ENCODE measurements at regions not wholly inside any gene's neighbourhood (a gene's known extent, or its start where the extent isn't known, plus 50 kb on each side); places are given as distances from the start of the nearest gene placed in this dataset.

GRCh38 chr15:72919936-72920465, 132.3 kb upstream of the NEO1 start:
- DNase-seq (ENCODE audit: low spot score): no peak

GRCh38 chr15:72916897-72917296, 133.3 kb upstream of the ADPGK start:
- DNase-seq (ENCODE audit: low spot score): no peak

- DNase-seq (ENCODE audit: low spot score): no peak
Measured at GRCh38 chr15:72916378-72916777, 132.8 kb upstream of the ADPGK start.

GRCh38 chr15:72915843-72916242, 132.3 kb upstream of the ADPGK start:
- no peak for DNase-seq (ENCODE audit: low spot score)

GRCh38 chr15:72912996-72913395, 129.4 kb upstream of the ADPGK start:
- no peak for DNase-seq (ENCODE audit: low spot score)

- no peak for DNase-seq (ENCODE audit: low spot score)
Measured at GRCh38 chr15:72912121-72912520, 128.6 kb upstream of the ADPGK start.

- DNase-seq (ENCODE audit: low spot score): no peak
Measured at GRCh38 chr15:72911626-72912025, 128.1 kb upstream of the ADPGK start.

GRCh38 chr15:72908713-72909112, 125.2 kb upstream of the ADPGK start:
- DNase-seq (ENCODE audit: low spot score): no peak

- DNase-seq (ENCODE audit: low spot score): no peak
Measured at GRCh38 chr15:72907733-72908132, 124.2 kb upstream of the ADPGK start.

GRCh38 chr15:72902919-72903260, 119.3 kb upstream of the ADPGK start:
- no peak for DNase-seq (ENCODE audit: low spot score)

GRCh38 chr15:72902245-72902918, 118.8 kb upstream of the ADPGK start:
- no peak for DNase-seq (ENCODE audit: low spot score)

- DNase-seq (ENCODE audit: low spot score): no peak
Measured at GRCh38 chr15:72892986-72893385, 109.4 kb upstream of the ADPGK start.

GRCh38 chr15:72890043-72890442, 106.5 kb upstream of the ADPGK start:
- DNase-seq (ENCODE audit: low spot score): no peak

GRCh38 chr15:72889545-72889944, 106.0 kb upstream of the ADPGK start:
- DNase-seq (ENCODE audit: low spot score): no peak

- DNase-seq (ENCODE audit: low spot score): no peak
Measured at GRCh38 chr15:72888811-72889210, 105.3 kb upstream of the ADPGK start.

GRCh38 chr15:72888211-72888610, 104.7 kb upstream of the ADPGK start:
- DNase-seq (ENCODE audit: low spot score): no peak

- no peak for DNase-seq (ENCODE audit: low spot score)
Measured at GRCh38 chr15:72887376-72887775, 103.8 kb upstream of the ADPGK start.

GRCh38 chr15:72884311-72884710, 100.8 kb upstream of the ADPGK start:
- DNase-seq (ENCODE audit: low spot score): no peak

- no peak for DNase-seq (ENCODE audit: low spot score)
Measured at GRCh38 chr15:72873379-72874233, 90.0 kb upstream of the ADPGK start.

GRCh38 chr15:72872066-72872845, 88.7 kb upstream of the ADPGK start:
- no peak for DNase-seq (ENCODE audit: low spot score)

GRCh38 chr15:72866866-72867616, 83.5 kb upstream of the ADPGK start:
- DNase-seq (ENCODE audit: low spot score): no peak

- no peak for DNase-seq (ENCODE audit: low spot score)
Measured at GRCh38 chr15:72866182-72866581, 82.6 kb upstream of the ADPGK start.
